ENCODE measurements at regions not wholly inside any gene's neighbourhood (a gene's known extent, or its start where the extent isn't known, plus 50 kb on each side); places are given as distances from the start of the nearest gene placed in this dataset.

DNA sequence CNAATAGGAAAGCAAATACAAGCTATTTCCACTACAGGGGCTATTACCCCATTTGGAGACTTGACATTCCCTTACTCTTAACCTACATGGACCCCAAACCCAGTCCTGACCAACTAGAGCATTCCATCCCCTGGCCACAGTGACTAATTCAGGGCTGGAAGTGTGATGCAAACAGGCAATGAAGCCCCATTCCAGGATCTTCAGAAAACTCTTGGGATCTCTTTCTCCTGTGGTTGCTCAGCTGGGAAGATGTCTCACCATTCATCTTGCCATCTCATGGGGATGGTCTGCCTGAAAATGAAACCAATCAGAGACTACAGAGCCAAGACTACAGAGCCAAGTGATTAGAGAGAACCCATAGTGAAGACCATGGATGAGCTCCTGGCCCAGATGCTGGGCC lies 206.2 kb downstream of the ZNF365 start:
- TF ChIP-seq CTCF (IDR thresholded peaks at IDR 0.05 in 8 of 11, conservative IDR thresholded peaks at IDR 0.05 in 3 of 11), result no peak
- TF ChIP-seq POLR2AphosphoS5 (IDR thresholded peaks at IDR 0.05), result no peak
- TF ChIP-seq POLR2A (IDR thresholded peaks at IDR 0.05), result no peak
- Histone ChIP-seq H3K36me3 (no peaks in the 10 kb centered on the region), H3K9me3 (no peaks in the 10 kb centered on the region), H3K4me1 (peaks cover 0 to 31% (median 2%) of the 10 kb centered on the region in 6 donors), H3K27ac (no peak overlapping the region), H3K27me3 (replicated peaks in 1 of 7) (no peaks in the 10 kb centered on the region), H3K4me3 (no peak overlapping the region)
- intact Hi-C loops (cut with DNase I; ENCODE audit: low total_unique reads), result loop anchor here (10.0 kb wide), 1 partner anchor 504 kb away; no protein-coding TSS in a partner anchor
- no peak for DNase-seq

DNA sequence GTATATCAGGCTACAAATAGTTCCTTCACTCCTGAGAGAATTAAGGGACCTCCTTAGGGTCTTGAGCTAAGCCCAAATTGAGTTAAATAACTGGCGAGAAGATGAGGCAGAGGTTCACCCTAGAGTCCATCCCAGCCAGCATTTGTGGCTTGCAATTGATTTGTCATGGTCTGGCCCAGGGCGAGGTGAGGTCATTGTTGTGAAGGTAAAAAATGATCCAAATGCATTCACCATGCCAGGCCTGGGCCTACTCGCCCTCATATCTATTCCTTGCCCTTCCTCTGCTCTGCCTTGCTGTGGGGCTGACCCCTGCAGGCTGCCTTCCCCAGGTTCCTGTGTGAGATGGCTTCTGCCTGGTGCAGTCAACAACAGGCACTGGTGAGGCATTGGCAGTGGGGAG lies 207.2 kb downstream of the ZNF365 start:
- Histone ChIP-seq H3K4me3 (no peak overlapping the region), H3K27ac (peak overlapping the region in 3 of 8 donors; percentile 40 to 62 (median 53)), H3K4me1 (peaks cover 0 to 31% (median 2%) of the 10 kb centered on the region in 6 donors), H3K9me3 (no peaks in the 10 kb centered on the region), H3K27me3 (replicated peaks in 1 of 7) (no peaks in the 10 kb centered on the region), H3K36me3 (no peaks in the 10 kb centered on the region)
- no peak for TF ChIP-seq POLR2AphosphoS5 (IDR thresholded peaks at IDR 0.05)
- no peak for TF ChIP-seq CTCF (IDR thresholded peaks at IDR 0.05 in 8 of 11, conservative IDR thresholded peaks at IDR 0.05 in 3 of 11)
- TF ChIP-seq POLR2A (IDR thresholded peaks at IDR 0.05), result no peak
- WGBS, 5 donors, result 85 to 93% (median 92%) methylated on average over 3 of the region's 3 CpGs
- DNase-seq, result no peak
- intact Hi-C loops (cut with DNase I; ENCODE audit: low total_unique reads), result loop anchor here (10.0 kb wide), 1 partner anchor 503 kb away; no protein-coding TSS in a partner anchor

DNA sequence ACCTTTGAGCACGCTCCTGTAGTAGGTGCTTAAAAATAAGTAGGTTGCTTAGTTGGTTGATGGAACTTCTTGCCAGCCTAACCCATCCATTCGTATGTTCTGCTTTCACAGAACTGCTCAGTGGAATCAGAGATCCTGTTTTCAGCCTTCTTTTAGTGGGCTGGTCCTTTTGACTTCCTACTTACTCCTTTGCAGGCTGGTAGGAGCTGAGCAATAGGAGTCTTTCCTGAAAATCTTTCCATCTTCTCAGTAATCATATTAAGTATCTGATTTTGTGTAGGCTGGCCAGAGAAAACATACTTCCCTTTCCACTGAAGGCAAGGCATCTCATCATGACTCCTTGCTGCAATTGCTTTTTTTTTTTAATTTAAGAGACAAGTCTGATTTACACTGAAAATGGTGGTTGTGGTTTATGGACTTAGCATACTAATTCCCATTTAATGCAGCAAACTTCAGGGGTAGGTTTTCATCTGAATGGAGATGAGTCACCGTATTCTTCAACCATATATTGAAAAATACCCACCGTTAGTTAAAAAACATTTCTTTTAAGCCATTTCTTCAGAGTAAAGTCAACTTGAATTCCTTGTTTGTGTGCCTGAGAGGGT lies 208.0 kb downstream of the ZNF365 start:
- 60 to 86% (median 73%) methylated on average over 4 of the region's 4 CpGs for WGBS, 5 donors
- DNase-seq, result no peak
- no peaks in the 10 kb centered on the region for H3K36me3 ChIP-seq
- TF ChIP-seq POLR2AphosphoS5 (IDR thresholded peaks at IDR 0.05), result no peak
- TF ChIP-seq CTCF (IDR thresholded peaks at IDR 0.05 in 8 of 11, conservative IDR thresholded peaks at IDR 0.05 in 3 of 11), result no peak
- TF ChIP-seq POLR2A (IDR thresholded peaks at IDR 0.05), result no peak
- no peak overlapping the region for H3K4me3 ChIP-seq
- H3K27me3 ChIP-seq (replicated peaks in 1 of 7), result no peaks in the 10 kb centered on the region
- peaks cover 0 to 31% (median 2%) of the 10 kb centered on the region in 6 donors for H3K4me1 ChIP-seq
- peak overlapping the region; percentile 15 to 62 (median 41) for H3K27ac ChIP-seq
- intact Hi-C loops (cut with DNase I; ENCODE audit: low total_unique reads), result loop anchor here (10.0 kb wide), 1 partner anchor 503 kb away; no protein-coding TSS in a partner anchor
- no peaks in the 10 kb centered on the region for H3K9me3 ChIP-seq

- Histone ChIP-seq H3K4me1 (peaks cover 0 to 31% (median 2%) of the 10 kb centered on the region in 6 donors), H3K27ac (peak overlapping the region in 7 of 8 donors; percentile 32 to 62 (median 42)), H3K27me3 (replicated peaks in 1 of 7) (no peaks in the 10 kb centered on the region), H3K4me3 (no peak overlapping the region), H3K9me3 (peaks cover 0 to under 1% (median 0%) of the 10 kb centered on the region in 8 donors), H3K36me3 (no peaks in the 10 kb centered on the region)
- 45 to 68% (median 57%) methylated on average over 7 of the region's 7 CpGs for WGBS, 5 donors
- DNase-seq, result no peak
- intact Hi-C loops (cut with DNase I; ENCODE audit: low total_unique reads), result loop anchor here (10.0 kb wide), 1 partner anchor 502 kb away; no protein-coding TSS in a partner anchor
- no peak for TF ChIP-seq CTCF (IDR thresholded peaks at IDR 0.05 in 8 of 11, conservative IDR thresholded peaks at IDR 0.05 in 3 of 11)
- TF ChIP-seq POLR2AphosphoS5 (IDR thresholded peaks at IDR 0.05), result peak in 2 of 3 donors; percentile 33 to 52
- no peak for TF ChIP-seq POLR2A (IDR thresholded peaks at IDR 0.05)
These were observed 208.6 kb downstream of the ZNF365 start for GRCh38 chr10:62582804-62583208.

Measured in spleen (tissue), 11 donors.